AG04450 (cell line): ENCODE measurements at regions not wholly inside any gene's neighbourhood (a gene's known extent, or its start where the extent isn't known, plus 50 kb on each side); places are given as distances from the start of the nearest gene placed in this dataset.

ENCODE experiments used
- CTCF ChIA-PET: fragments of 300-600, 350-600 bp; formaldehyde crosslinking; extraction: SDS; loops from one replicate; lab custom pipeline; 2022; ENCODE audit warnings: antibody characterized with exemption, inconsistent platforms; lab: Charles Lee
- POLR2A ChIA-PET: fragments of 350-600 bp; formaldehyde crosslinking; extraction: SDS; loops from one replicate; lab custom pipeline; 2021; ENCODE audit warnings: antibody characterized with exemption, inconsistent platforms; lab: Yijun Ruan, JAX
- DNase-seq: peaks from one replicate; pipeline ENCODE4 v3.0.0-alpha.2; 2011; ENCODE audit warnings: low read depth, low spot score
- H3K27ac ChIP-seq: one replicate; pipeline ENCODE4 v1.5.1; 2012; ENCODE audit warnings: low read depth, low read length, control low read depth
- H3K27me3 ChIP-seq: one replicate; pipeline ENCODE4 v1.6.0; 2012; ENCODE audit warnings: low read length; ENCODE audit not compliant: control insufficient read depth, insufficient read depth
- H3K4me3 ChIP-seq: 2 replicates; pipeline ENCODE4 v1.5.1; 2011; ENCODE audit warnings: mild to moderate bottlenecking, low read depth, low read length, control low read depth
- H3K9me3 ChIP-seq: 2 replicates; pipeline ENCODE4 v1.5.1; 2012; ENCODE audit warnings: low read length; ENCODE audit not compliant: control insufficient read depth, insufficient read depth
- TF ChIP-seq, protein P1 (sequence below): IDR thresholded peaks from 2 replicates; pipeline ENCODE4 v1.5.1; 2011; ENCODE audit warnings: low read depth, low read length, control low read depth, inconsistent platforms

DNA sequence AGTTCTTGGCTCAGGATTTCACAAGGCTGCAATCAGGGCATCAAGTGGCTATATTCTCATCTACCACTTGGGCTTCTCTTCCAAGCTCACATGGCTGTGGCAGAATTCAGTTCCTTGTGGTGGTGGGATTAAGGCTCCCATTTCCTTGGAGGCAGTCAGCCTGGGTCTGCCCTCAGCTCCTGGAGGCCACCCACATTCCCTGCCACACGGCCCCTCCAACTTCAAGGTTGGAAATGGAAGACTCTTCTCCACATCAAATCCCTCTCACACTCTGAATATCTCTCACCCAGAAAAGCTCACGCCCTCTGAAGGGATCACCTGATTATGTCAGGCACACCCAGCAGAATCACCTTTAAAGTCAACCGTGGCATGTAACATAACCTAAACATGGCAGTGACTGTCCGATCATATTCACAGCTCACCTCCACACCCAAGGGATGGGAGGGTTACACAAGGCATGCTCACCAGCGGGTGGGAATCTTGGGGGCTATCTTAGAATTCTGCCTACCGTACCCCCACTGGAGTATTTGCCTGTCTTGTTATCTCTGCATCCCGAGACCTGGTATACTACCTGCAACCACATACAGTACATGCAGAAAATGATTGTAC lies 256.2 kb upstream of the KLHL29 start:
- ChIA-PET POLR2A (no interaction called here), CTCF (no interaction called here)
- TF ChIP-seq, protein P1, sequence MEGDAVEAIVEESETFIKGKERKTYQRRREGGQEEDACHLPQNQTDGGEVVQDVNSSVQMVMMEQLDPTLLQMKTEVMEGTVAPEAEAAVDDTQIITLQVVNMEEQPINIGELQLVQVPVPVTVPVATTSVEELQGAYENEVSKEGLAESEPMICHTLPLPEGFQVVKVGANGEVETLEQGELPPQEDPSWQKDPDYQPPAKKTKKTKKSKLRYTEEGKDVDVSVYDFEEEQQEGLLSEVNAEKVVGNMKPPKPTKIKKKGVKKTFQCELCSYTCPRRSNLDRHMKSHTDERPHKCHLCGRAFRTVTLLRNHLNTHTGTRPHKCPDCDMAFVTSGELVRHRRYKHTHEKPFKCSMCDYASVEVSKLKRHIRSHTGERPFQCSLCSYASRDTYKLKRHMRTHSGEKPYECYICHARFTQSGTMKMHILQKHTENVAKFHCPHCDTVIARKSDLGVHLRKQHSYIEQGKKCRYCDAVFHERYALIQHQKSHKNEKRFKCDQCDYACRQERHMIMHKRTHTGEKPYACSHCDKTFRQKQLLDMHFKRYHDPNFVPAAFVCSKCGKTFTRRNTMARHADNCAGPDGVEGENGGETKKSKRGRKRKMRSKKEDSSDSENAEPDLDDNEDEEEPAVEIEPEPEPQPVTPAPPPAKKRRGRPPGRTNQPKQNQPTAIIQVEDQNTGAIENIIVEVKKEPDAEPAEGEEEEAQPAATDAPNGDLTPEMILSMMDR: no peak
- no peak overlapping the region for H3K4me3 ChIP-seq
- no peak overlapping the region for H3K27ac ChIP-seq
- peaks cover 11% of the 10 kb centered on the region; the same call in 1 of the 2 replicates for H3K9me3 ChIP-seq
- no peaks in the 10 kb centered on the region for H3K27me3 ChIP-seq
- no peak for DNase-seq

DNA sequence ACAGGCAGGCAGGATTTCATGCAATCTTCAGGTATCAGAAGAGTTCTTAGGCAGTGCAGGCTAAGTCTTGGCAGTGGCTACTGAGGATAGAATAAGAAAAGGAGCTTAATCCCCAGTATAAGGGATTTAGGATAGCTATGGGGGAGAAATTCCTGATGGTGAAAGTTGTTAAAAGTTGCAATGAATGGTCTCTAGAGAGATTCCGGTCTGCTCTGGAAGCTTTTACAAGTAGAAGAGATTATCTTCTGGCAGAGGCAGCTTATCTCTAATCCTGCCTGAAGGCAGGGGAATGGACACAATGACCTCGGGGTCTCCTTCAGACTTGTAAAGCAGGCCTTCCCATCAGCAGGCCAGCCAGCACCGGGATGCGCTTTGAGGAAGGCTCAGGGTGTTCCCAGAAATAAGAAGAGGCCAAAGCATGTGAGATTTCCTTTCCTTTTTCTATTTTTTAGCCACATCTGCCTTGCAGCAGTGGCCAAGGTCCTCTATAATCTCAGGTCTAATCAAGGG lies 253.9 kb upstream of the KLHL29 start:
- DNase-seq: no peak
- no peak overlapping the region for H3K4me3 ChIP-seq
- TF ChIP-seq, protein P1: no peak
- CTCF ChIA-PET: no interaction called here
- POLR2A ChIA-PET: no interaction called here
- H3K9me3 ChIP-seq: peaks cover 11% of the 10 kb centered on the region
- no peak overlapping the region for H3K27ac ChIP-seq
- H3K27me3 ChIP-seq: no peaks in the 10 kb centered on the region

DNA sequence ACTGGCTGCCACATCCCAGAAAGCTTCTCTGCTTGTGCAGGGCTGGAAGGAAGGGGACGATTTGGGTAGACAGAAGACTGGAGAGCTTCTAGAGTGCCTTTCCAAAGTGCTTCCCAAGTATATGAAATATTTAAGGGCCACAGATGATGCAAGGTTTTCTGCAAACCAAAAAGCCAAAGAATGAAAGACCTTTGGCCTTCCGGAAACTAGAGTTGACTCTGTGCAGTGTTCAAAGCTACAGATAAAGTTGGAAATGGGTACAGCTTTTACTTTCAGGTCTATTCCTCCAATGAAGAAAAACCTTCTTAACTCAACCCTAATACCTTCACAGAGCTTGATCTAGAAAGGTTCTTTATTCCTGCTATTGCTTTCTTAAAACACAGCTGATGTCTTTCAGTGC lies 253.0 kb upstream of the KLHL29 start:
- no peak for DNase-seq
- peaks cover 11% of the 10 kb centered on the region for H3K9me3 ChIP-seq
- no peak overlapping the region for H3K4me3 ChIP-seq
- POLR2A ChIA-PET: interaction anchor here (0.6 kb wide), 1 partner anchor 58 kb away, joined by 13 read pairs; no protein-coding TSS in a partner anchor
- CTCF ChIA-PET: no interaction called here
- TF ChIP-seq, protein P1: no peak
- no peaks in the 10 kb centered on the region for H3K27me3 ChIP-seq
- no peak overlapping the region for H3K27ac ChIP-seq

DNA sequence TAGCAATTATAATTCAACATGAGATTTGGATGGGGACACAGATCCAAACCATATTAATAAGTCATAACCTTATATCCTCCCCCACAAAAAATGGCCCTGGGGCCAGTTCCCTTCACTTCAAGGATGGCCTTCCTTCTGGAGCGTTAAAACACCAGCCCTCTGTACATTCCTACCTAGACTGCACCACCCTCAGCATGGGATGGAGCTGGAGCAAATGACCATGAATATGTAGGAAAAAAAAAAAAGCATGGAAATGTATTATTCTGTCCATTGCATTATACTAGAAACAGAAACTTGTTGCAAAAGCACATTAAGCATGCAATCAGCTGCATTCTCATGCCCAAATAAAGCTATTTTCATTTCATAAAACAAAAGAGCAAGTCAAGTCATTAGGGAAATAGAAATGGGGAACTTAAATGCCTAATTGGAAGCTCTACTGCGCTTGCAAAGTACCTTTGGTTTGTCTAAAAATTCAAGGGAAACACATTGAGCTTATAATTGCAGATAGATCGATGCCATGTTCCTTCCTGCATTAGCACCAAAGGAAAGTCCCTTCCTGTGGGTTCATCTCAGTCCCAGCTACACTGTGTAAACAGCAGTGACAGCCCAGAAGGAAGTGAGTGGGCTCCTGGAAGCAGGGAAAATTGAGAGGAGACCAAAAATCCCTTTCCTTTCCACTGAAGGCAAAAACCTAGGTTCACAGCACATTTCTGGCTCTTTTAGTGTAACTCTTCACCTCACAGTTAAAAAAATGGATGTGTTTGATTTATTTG lies 252.0 kb upstream of the KLHL29 start:
- TF ChIP-seq, protein P1: no peak
- CTCF ChIA-PET: no interaction called here

DNA sequence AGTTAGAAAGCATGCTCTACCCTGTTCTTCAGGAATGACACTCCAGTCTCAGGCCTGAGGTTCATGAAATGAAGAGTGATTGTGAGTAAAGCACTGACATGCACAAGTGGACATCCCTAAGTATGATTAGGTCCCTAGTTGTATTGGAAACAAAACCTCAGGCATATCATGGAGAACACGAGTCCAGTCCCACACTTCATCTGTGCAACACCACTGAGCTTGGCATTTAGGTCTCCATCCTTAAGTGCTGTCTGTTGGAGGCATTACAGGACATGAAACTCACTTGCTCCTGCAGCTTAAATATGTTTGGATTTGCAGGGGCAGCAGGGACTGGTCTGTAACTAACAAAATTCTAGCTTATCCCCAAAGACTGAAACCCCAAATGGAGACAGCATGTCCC lies 250.3 kb upstream of the KLHL29 start:
- POLR2A ChIA-PET: no interaction called here
- CTCF ChIA-PET: no interaction called here
- Histone ChIP-seq H3K27me3 (no peaks in the 10 kb centered on the region), H3K27ac (no peak overlapping the region), H3K9me3 (no peaks in the 10 kb centered on the region; the same call in none of the 2 replicates), H3K4me3 (no peak overlapping the region)
- TF ChIP-seq, protein P1: no peak
- DNase-seq: no peak

More for the DNA sequence above, 252.0 kb upstream of the KLHL29 start:
- Histone ChIP-seq H3K27me3 (no peaks in the 10 kb centered on the region), H3K27ac (no peak overlapping the region), H3K9me3 (peaks cover 8% of the 10 kb centered on the region), H3K4me3 (no peak overlapping the region)
- no peak for DNase-seq
- POLR2A ChIA-PET: no interaction called here
